ENCODE measurements at regions not wholly inside any gene's neighbourhood (a gene's known extent, or its start where the extent isn't known, plus 50 kb on each side); places are given as distances from the start of the nearest gene placed in this dataset.

DNA sequence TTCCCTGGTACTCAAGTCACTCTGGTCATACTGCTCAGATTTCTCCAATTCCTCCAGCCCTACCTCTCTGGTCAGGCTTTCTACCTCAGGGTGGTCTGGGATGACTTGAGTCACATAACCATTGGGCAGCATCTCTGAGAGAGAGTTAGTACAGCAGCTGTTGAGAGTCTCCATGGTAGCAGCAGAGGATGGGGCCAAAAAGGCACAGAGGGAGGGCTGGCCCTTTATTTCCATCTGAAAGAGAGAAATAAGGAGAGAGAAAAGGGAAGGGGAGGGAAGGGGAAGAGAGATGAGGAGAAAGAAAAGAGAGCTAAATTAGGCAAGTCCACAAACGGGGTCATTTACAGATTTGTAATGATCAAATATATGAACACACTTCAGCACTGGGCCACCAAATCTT, 149.1 kb upstream of the ARHGEF9 start:
- no peak for TF ChIP-seq POLR2A (IDR thresholded peaks at IDR 0.05; ENCODE audit: low read length)
- no peak for TF ChIP-seq GATA1 (IDR thresholded peaks at IDR 0.05; ENCODE audit: low read depth, low read length)

All from erythroblast (primary cell).